ENCODE measurements at regions not wholly inside any gene's neighbourhood (a gene's known extent, or its start where the extent isn't known, plus 50 kb on each side); places are given as distances from the start of the nearest gene placed in this dataset.
"Not testable (repeated sequence)": the region's sequence is repeated elsewhere in the genome, so short reads cannot be mapped to it uniquely, and the experiment has no call there.

DNA sequence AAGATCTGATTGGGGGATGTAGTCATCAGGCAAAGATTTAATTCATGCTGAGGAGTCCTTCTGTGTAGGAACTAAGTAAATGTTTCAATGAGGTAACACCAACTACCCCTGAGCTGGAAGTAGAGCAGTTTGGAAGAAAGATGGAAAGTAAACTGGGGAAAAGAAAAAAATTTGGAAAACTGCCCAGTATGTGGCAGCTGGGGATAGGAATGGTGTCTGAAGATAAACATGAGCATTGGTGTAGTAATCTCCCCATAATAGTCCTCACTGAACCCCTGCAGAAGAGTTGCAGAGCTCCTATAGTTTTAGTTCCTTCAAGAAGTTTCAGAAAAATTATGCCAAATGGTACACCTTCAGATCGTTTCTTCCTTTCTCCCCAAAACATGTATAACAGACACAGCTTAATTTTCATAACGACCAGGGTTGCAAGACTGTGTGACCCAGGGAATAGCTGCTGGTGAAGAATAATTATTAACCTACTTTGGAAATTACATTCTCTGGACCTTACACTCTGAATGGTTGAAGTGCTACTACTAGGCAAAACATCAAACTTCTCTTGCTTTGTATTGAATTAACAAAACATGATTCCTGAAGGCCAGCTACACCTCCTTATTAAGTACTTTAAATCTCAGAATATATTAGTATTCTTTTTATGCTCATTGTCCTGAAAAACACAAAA lies 446.4 kb upstream of the NRG3 start:
- no peaks in the 10 kb centered on the region for H3K36me3 ChIP-seq
- no peak overlapping the region for H3K27ac ChIP-seq (replicated peaks)
- no peaks in the 10 kb centered on the region for H3K9me3 ChIP-seq (replicated peaks)
- TF ChIP-seq, protein P1, sequence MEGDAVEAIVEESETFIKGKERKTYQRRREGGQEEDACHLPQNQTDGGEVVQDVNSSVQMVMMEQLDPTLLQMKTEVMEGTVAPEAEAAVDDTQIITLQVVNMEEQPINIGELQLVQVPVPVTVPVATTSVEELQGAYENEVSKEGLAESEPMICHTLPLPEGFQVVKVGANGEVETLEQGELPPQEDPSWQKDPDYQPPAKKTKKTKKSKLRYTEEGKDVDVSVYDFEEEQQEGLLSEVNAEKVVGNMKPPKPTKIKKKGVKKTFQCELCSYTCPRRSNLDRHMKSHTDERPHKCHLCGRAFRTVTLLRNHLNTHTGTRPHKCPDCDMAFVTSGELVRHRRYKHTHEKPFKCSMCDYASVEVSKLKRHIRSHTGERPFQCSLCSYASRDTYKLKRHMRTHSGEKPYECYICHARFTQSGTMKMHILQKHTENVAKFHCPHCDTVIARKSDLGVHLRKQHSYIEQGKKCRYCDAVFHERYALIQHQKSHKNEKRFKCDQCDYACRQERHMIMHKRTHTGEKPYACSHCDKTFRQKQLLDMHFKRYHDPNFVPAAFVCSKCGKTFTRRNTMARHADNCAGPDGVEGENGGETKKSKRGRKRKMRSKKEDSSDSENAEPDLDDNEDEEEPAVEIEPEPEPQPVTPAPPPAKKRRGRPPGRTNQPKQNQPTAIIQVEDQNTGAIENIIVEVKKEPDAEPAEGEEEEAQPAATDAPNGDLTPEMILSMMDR (IDR thresholded peaks at IDR 0.05; ENCODE audit: borderline replicate concordance): no peak
- no peak overlapping the region for H3K4me3 ChIP-seq
- no peak for DNase-seq
- intact Hi-C loops (cut with micrococcal nuclease): no loop called here
- H3K4me1 ChIP-seq: no peaks in the 10 kb centered on the region
- H3K27me3 ChIP-seq (ENCODE audit: low read depth): no peaks in the 10 kb centered on the region

DNA sequence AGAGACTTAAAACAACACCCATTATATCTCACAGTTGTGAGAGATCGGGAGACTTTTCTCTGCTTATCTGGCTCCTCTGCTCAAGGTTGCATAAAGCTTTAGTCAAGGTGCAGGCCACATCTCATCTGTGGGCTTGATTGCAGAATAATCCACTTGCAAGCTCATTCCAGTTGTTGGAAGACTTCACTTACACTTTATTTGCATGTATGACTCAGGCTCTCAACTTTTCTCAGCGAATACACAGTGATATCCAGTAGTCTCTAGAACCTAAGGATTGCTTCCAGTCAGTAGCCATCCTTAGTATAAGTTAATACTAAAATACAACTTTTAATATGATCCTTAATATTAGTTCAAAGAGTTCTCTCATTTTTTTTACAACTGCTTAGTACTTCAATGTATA lies 435.5 kb upstream of the NRG3 start:
- H3K36me3 ChIP-seq: no peaks in the 10 kb centered on the region
- no peak overlapping the region for H3K4me3 ChIP-seq
- H3K4me1 ChIP-seq: no peaks in the 10 kb centered on the region
- H3K9me3 ChIP-seq (replicated peaks): peaks cover 11% of the 10 kb centered on the region
- H3K27me3 ChIP-seq (ENCODE audit: low read depth): no peaks in the 10 kb centered on the region
- intact Hi-C loops (cut with micrococcal nuclease): no loop called here
- no peak overlapping the region for H3K27ac ChIP-seq (replicated peaks)
- TF ChIP-seq, protein P1 (IDR thresholded peaks at IDR 0.05; ENCODE audit: borderline replicate concordance): no peak
- DNase-seq: no peak

DNA sequence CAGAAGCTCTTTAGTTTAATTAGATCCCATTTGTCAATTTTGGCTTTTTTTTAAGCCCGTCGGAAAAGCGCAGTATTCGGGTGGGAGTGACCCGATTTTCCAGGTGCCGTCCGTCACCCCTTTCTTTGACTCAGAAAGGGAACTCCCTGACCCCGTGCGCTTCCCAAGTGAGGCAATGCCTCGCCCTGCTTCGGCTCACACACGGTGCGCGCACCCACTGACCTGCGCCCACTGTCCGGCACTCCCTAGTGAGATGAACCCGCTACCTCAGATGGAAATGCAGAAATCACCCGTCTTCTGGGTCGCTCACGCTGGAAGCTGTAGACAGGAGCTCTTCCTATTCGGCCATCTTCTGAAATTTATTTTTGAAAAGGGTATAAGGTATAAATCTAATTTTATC lies 433.4 kb upstream of the NRG3 start:
- H3K27me3 ChIP-seq (ENCODE audit: low read depth); DNase-seq; H3K27ac ChIP-seq (replicated peaks); H3K4me3 ChIP-seq; H3K4me1 ChIP-seq; H3K36me3 ChIP-seq; intact Hi-C loops (cut with micrococcal nuclease): not testable (repeated sequence)
- H3K9me3 ChIP-seq (replicated peaks): peaks cover 14% of the 10 kb centered on the region

DNA sequence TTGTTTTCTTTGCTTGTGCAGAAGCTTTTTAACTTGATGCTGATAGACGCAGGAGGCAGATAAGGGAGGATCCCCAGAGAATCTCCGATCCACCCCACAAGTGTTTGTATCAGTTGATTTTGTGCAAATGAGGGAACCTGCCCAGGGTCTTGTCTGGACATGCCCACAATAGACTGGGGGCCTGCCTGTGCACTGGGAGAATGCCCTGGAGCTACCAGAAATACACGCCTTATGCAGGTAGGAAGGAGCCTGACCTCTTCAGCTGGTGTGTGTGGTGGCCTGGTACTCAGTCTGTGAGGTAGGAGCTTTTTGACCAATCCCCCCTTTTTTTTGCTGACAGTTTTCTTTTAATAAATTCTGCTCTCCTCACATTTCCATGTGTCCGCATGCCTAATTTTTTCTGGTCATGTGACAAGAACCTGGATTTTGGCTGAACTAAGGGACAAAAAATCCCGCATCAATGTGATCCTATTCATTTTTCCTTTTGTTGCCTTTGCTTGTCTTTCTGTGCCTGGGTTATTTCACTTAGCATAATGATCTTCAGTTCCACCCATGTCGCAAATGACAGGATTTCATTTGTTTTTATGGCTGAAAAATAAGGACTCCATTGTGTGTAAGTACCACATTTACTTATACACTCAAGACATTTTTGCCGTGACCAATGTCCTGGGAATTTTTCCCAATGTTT lies 430.6 kb upstream of the NRG3 start:
- TF ChIP-seq, protein P1 (IDR thresholded peaks at IDR 0.05; ENCODE audit: borderline replicate concordance): no peak
- no peak for DNase-seq
- Histone ChIP-seq H3K27me3 (ENCODE audit: low read depth) (no peaks in the 10 kb centered on the region), H3K27ac (replicated peaks) (no peak overlapping the region), H3K36me3 (no peaks in the 10 kb centered on the region), H3K4me1 (no peaks in the 10 kb centered on the region), H3K9me3 (replicated peaks) (peaks cover 14% of the 10 kb centered on the region), H3K4me3 (no peak overlapping the region)
- intact Hi-C loops (cut with micrococcal nuclease): no loop called here

DNA sequence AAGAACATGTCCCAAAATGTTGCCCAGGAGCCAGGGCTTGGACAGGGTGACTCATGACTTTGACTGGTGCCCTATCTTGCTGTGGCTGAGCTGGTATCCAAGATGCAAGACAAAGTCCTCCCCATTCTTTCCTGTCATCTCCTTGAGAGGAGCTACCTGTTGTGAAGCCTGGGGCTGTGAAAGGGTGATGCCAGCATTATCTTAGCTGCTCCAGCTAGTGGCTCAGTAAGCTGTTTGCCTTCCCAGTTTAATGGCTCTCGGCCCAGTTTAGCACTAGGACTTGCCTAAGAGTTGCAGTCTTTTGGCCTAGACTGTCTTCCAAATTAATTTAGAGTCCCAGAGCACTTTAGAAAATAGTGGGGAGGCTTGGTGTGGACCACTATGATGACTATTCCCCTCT lies 424.3 kb upstream of the NRG3 start:
- Histone ChIP-seq H3K4me3 (no peak overlapping the region), H3K36me3 (no peaks in the 10 kb centered on the region), H3K27me3 (ENCODE audit: low read depth) (no peaks in the 10 kb centered on the region), H3K9me3 (replicated peaks) (no peaks in the 10 kb centered on the region), H3K27ac (replicated peaks) (no peak overlapping the region), H3K4me1 (no peaks in the 10 kb centered on the region)
- TF ChIP-seq, protein P1 (IDR thresholded peaks at IDR 0.05; ENCODE audit: borderline replicate concordance): no peak
- intact Hi-C loops (cut with micrococcal nuclease): no loop called here
- no peak for DNase-seq

DNA sequence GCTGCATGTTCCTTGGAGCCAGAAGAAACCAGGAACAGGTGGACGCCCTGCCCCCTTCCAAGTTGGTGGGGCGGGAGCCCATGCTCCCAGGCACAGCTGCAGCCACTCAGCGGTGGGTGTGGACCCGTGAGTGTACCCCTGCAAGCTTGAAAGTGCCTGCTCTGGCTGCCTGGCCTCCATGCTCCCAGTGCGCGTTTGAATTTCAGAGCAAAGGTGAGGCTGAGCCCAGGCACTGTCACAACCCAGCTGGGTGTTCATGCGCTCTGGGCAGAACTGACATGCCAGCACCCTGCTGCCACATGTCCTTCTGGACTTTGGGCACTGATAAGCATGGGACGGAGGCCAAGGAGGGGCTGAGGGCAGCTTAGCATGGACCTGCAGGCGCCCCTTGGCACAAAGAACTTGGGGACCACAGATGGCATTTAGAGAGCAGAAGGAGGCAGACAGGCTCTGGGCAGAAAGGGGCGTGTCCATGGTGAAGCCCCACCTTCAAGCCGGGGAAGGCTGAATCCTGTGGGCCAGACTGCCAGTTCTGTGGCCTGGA lies 402.0 kb upstream of the NRG3 start:
- no peak for DNase-seq
- H3K4me3 ChIP-seq: no peak overlapping the region
- H3K36me3 ChIP-seq: no peaks in the 10 kb centered on the region
- no peaks in the 10 kb centered on the region for H3K4me1 ChIP-seq
- intact Hi-C loops (cut with micrococcal nuclease): no loop called here
- peaks cover 31% of the 10 kb centered on the region for H3K9me3 ChIP-seq (replicated peaks)
- TF ChIP-seq, protein P1 (IDR thresholded peaks at IDR 0.05; ENCODE audit: borderline replicate concordance): no peak
- H3K27me3 ChIP-seq (ENCODE audit: low read depth): no peaks in the 10 kb centered on the region
- no peak overlapping the region for H3K27ac ChIP-seq (replicated peaks)
